Naive thymus-derived CD4-positive, alpha-beta T cell (primary cell): ENCODE measurements at regions not wholly inside any gene's neighbourhood (a gene's known extent, or its start where the extent isn't known, plus 50 kb on each side); places are given as distances from the start of the nearest gene placed in this dataset.
A peak's percentile ranks its signal among the peaks of the same experiment; 100 is the strongest.
"Not testable (repeated sequence)": the region's sequence is repeated elsewhere in the genome, so short reads cannot be mapped to it uniquely, and the experiment has no call there.

Experiments
- ATAC-seq: fragments of 150-1000 bp; cut with Tn5 transposase; 2 replicates; pipeline ENCODE4 v1.10.0; 2021; ENCODE audit warnings: mild to moderate bottlenecking, moderate library complexity
- CTCF ChIA-PET: fragments of 350-600 bp; sonication (Branson Sonifier 250); formaldehyde crosslinking; loops from one replicate; lab custom pipeline; 2021; ENCODE audit warnings: antibody characterized with exemption; lab: Charles Lee
- POLR2A ChIA-PET: fragments of 350-600 bp; sonication (Branson Sonifier 250); formaldehyde crosslinking; loops from one replicate; lab custom pipeline; 2021; ENCODE audit warnings: antibody characterized with exemption, inconsistent platforms; lab: Charles Lee
- DNase-seq, 9 donors: peaks; one replicate each; pipeline versions ENCODE4 v3.0.0 to v3.0.0-alpha.2; 2020 to 2022; ENCODE audit warnings: mixed read lengths in 1 of 9
- H3K27ac ChIP-seq: one replicate; pipeline ENCODE4 v1.7.0; 2013; ENCODE audit warnings: mild to moderate bottlenecking, low read depth, low read length, moderate library complexity
- H3K27me3 ChIP-seq, 2 donors: one replicate each; pipeline ENCODE4 v1.7.0; 2013; ENCODE audit warnings: low read length in 2 of 2, mild to moderate bottlenecking in 2 of 2, moderate library complexity in 2 of 2; ENCODE audit not compliant: control insufficient read depth in 2 of 2, insufficient read depth in 2 of 2
- H3K36me3 ChIP-seq, 3 experiments: 1 replicate in 2 of 3; 2 replicates in 1 of 3; pipeline ENCODE4 v1.7.0; 2013; ENCODE audit warnings: low read length in 3 of 3, mild to moderate bottlenecking in 3 of 3, moderate library complexity in 1 of 3; ENCODE audit not compliant: insufficient read depth in 3 of 3, control insufficient read depth in 2 of 3
- H3K4me1 ChIP-seq, 2 donors: one replicate each; pipeline ENCODE4 v1.7.0; 2013; ENCODE audit warnings: low read length in 2 of 2, mild to moderate bottlenecking in 2 of 2, moderate library complexity in 1 of 2; ENCODE audit not compliant: control insufficient read depth in 2 of 2, insufficient read depth in 2 of 2
- H3K4me3 ChIP-seq: 2 replicates; pipeline ENCODE4 v1.7.0; 2013; ENCODE audit warnings: mild to moderate bottlenecking, low read length
- H3K9me3 ChIP-seq, 3 experiments: 1 replicate in 2 of 3; 2 replicates in 1 of 3; pipeline ENCODE4 v1.7.0; 2013; ENCODE audit warnings: low read length in 3 of 3; ENCODE audit not compliant: control insufficient read depth in 2 of 3
- H3K27ac Mint-ChIP-seq, 9 donors: one replicate each; pipeline ENCODE4 v1.8.0; 2020 to 2022; ENCODE audit warnings: mixed read lengths in 9 of 9, mild to moderate bottlenecking in 8 of 9, moderate library complexity in 5 of 9, inconsistent platforms in 2 of 9
- H3K27me3 Mint-ChIP-seq, 5 donors: one replicate each; pipeline ENCODE4 v1.8.0; 2021 to 2022; ENCODE audit warnings: mixed read lengths in 5 of 5, mild to moderate bottlenecking in 1 of 5
- H3K36me3 Mint-ChIP-seq, 5 donors: one replicate each; pipeline ENCODE4 v1.8.0; 2020 to 2022; ENCODE audit warnings: mixed read lengths in 5 of 5, mild to moderate bottlenecking in 3 of 5, inconsistent platforms in 1 of 5
- H3K4me1 Mint-ChIP-seq, 7 donors: one replicate each; pipeline ENCODE4 v1.8.0; 2020 to 2022; ENCODE audit warnings: mixed read lengths in 7 of 7, mild to moderate bottlenecking in 3 of 7, inconsistent platforms in 1 of 7
- H3K4me3 Mint-ChIP-seq, 10 donors: one replicate each; pipeline ENCODE4 v1.8.0; 2020 to 2022; ENCODE audit warnings: mild to moderate bottlenecking in 10 of 10, mixed read lengths in 10 of 10, moderate library complexity in 6 of 10, inconsistent platforms in 2 of 10
- H3K9me3 Mint-ChIP-seq, 11 donors: one replicate each; pipeline ENCODE4 v1.8.0; 2020 to 2022; ENCODE audit warnings: mixed read lengths in 11 of 11, mild to moderate bottlenecking in 4 of 11, inconsistent platforms in 1 of 11, moderate library complexity in 1 of 11
- intact Hi-C, 2 donors: fragments of 100-400 bp; cut with micrococcal nuclease; formaldehyde crosslinking; loops; one replicate each; pipeline ENCODE4 v1.15.1; 2023

- ChIA-PET CTCF (no interaction called here), POLR2A (no interaction called here)
- H3K27ac Mint-ChIP-seq: no peak overlapping the region
- ATAC-seq (no peak), DNase-seq (no peak)
- intact Hi-C loops: no loop called here
- H3K36me3 Mint-ChIP-seq: no peaks in the 10 kb centered on the region
- Histone ChIP-seq H3K4me3 (no peak overlapping the region), H3K27me3 (no peaks in the 10 kb centered on the region), H3K9me3 (no peaks in the 10 kb centered on the region), H3K36me3 (no peaks in the 10 kb centered on the region), H3K27ac (no peak overlapping the region), H3K4me1 (no peaks in the 10 kb centered on the region)
- H3K4me1 Mint-ChIP-seq: no peaks in the 10 kb centered on the region
- H3K27me3 Mint-ChIP-seq: peaks cover 0 to 11% (median 0%) of the 10 kb centered on the region in 5 donors
- H3K4me3 Mint-ChIP-seq: no peak overlapping the region
- peaks cover 0 to 6% (median 0%) of the 10 kb centered on the region in 11 donors for H3K9me3 Mint-ChIP-seq
Observed at GRCh38 chrX:138073626-138074025, 507.7 kb downstream of the ZIC3 start.

- peaks cover 0 to 2% (median 0%) of the 10 kb centered on the region in 7 donors for H3K4me1 Mint-ChIP-seq
- H3K27me3 Mint-ChIP-seq: no peaks in the 10 kb centered on the region
- DNase-seq (no peak), ATAC-seq (no peak)
- H3K4me3 ChIP-seq: no peak overlapping the region
- ChIA-PET CTCF (no interaction called here), POLR2A (no interaction called here)
- intact Hi-C loops: no loop called here
- H3K36me3 ChIP-seq: no peaks in the 10 kb centered on the region
- no peaks in the 10 kb centered on the region for H3K36me3 Mint-ChIP-seq
- H3K9me3 ChIP-seq: no peaks in the 10 kb centered on the region
- no peaks in the 10 kb centered on the region for H3K27me3 ChIP-seq
- no peak overlapping the region for H3K27ac Mint-ChIP-seq
- H3K27ac ChIP-seq: no peak overlapping the region
- peaks cover 0 to 1% (median 0%) of the 10 kb centered on the region in 11 donors for H3K9me3 Mint-ChIP-seq
- H3K4me1 ChIP-seq: no peaks in the 10 kb centered on the region
- no peak overlapping the region for H3K4me3 Mint-ChIP-seq
Observed at GRCh38 chrX:138082251-138082650, 516.3 kb downstream of the ZIC3 start.

GRCh38 chrX:138082896-138083295 is 517.0 kb downstream of the ZIC3 start:
- Histone ChIP-seq H3K9me3 (no peaks in the 10 kb centered on the region), H3K27ac (no peak overlapping the region), H3K36me3 (no peaks in the 10 kb centered on the region), H3K27me3 (no peaks in the 10 kb centered on the region), H3K4me1 (no peaks in the 10 kb centered on the region), H3K4me3 (no peak overlapping the region)
- ATAC-seq (no peak), DNase-seq (no peak)
- Mint-ChIP-seq H3K4me3 (no peak overlapping the region), H3K36me3 (no peaks in the 10 kb centered on the region), H3K27me3 (no peaks in the 10 kb centered on the region), H3K27ac (no peak overlapping the region), H3K4me1 (peaks cover 0 to 2% (median 0%) of the 10 kb centered on the region in 7 donors), H3K9me3 (peaks cover 0 to 1% (median 0%) of the 10 kb centered on the region in 11 donors)
- ChIA-PET POLR2A (no interaction called here), CTCF (no interaction called here)
- intact Hi-C loops: no loop called here

GRCh38 chrX:138110910-138111309 is 545.0 kb downstream of the ZIC3 start:
- ATAC-seq, CTCF ChIA-PET, DNase-seq, H3K27me3 Mint-ChIP-seq, H3K4me3 ChIP-seq, intact Hi-C loops, POLR2A ChIA-PET, H3K27me3 ChIP-seq, H3K4me1 Mint-ChIP-seq, H3K9me3 ChIP-seq, H3K4me1 ChIP-seq, H3K27ac ChIP-seq, H3K27ac Mint-ChIP-seq, H3K36me3 Mint-ChIP-seq, H3K36me3 ChIP-seq, H3K4me3 Mint-ChIP-seq: not testable (repeated sequence)
- peaks cover 0 to 13% (median 4%) of the 10 kb centered on the region in 11 donors for H3K9me3 Mint-ChIP-seq

GRCh38 chrX:138127314-138127713 is 561.4 kb downstream of the ZIC3 start:
- CTCF ChIA-PET: no interaction called here

GRCh38 chrX:138128027-138128671 is 562.2 kb downstream of the ZIC3 start:
- no peak overlapping the region for H3K27ac ChIP-seq
- no peak overlapping the region for H3K4me3 ChIP-seq
- CTCF ChIA-PET: no interaction called here
- Mint-ChIP-seq H3K36me3 (no peaks in the 10 kb centered on the region), H3K4me3 (no peak overlapping the region), H3K9me3 (no peaks in the 10 kb centered on the region), H3K27ac (no peak overlapping the region), H3K4me1 (no peaks in the 10 kb centered on the region), H3K27me3 (no peaks in the 10 kb centered on the region)
- no peaks in the 10 kb centered on the region for H3K27me3 ChIP-seq
- no peaks in the 10 kb centered on the region for H3K36me3 ChIP-seq
- DNase-seq (peak in 6 of 9 donors; percentile 0 to 31 (median 22)), ATAC-seq (peak; percentile 36)
- H3K9me3 ChIP-seq: no peaks in the 10 kb centered on the region
- POLR2A ChIA-PET: no interaction called here
- no peaks in the 10 kb centered on the region for H3K4me1 ChIP-seq
- intact Hi-C loops: loop anchor here in 1 of 2 donors (2.0 kb wide), 1 partner anchor 617 kb away; no protein-coding TSS in a partner anchor

More at GRCh38 chrX:138127314-138127713, 561.4 kb downstream of the ZIC3 start:
- H3K9me3 Mint-ChIP-seq: no peaks in the 10 kb centered on the region
- H3K27ac Mint-ChIP-seq: no peak overlapping the region
- POLR2A ChIA-PET: no interaction called here
- Histone ChIP-seq H3K4me1 (no peaks in the 10 kb centered on the region), H3K27ac (no peak overlapping the region), H3K27me3 (no peaks in the 10 kb centered on the region), H3K4me3 (no peak overlapping the region), H3K9me3 (no peaks in the 10 kb centered on the region), H3K36me3 (no peaks in the 10 kb centered on the region)
- intact Hi-C loops: no loop called here
- no peaks in the 10 kb centered on the region for H3K4me1 Mint-ChIP-seq
- no peak overlapping the region for H3K4me3 Mint-ChIP-seq
- ATAC-seq (no peak), DNase-seq (no peak)
- no peaks in the 10 kb centered on the region for H3K27me3 Mint-ChIP-seq
- H3K36me3 Mint-ChIP-seq: no peaks in the 10 kb centered on the region

- Mint-ChIP-seq H3K4me1 (no peaks in the 10 kb centered on the region), H3K27ac (no peak overlapping the region), H3K4me3 (no peak overlapping the region), H3K36me3 (no peaks in the 10 kb centered on the region), H3K9me3 (peaks cover 0 to 4% (median 0%) of the 10 kb centered on the region in 11 donors), H3K27me3 (no peaks in the 10 kb centered on the region)
- Histone ChIP-seq H3K4me3 (no peak overlapping the region), H3K36me3 (no peaks in the 10 kb centered on the region), H3K27me3 (no peaks in the 10 kb centered on the region), H3K9me3 (no peaks in the 10 kb centered on the region), H3K27ac (no peak overlapping the region), H3K4me1 (no peaks in the 10 kb centered on the region)
- POLR2A ChIA-PET: no interaction called here
- CTCF ChIA-PET: no interaction called here
- DNase-seq: no peak
- intact Hi-C loops: no loop called here
- ATAC-seq: no peak
Observed at GRCh38 chrX:138150709-138151108, 560.8 kb downstream of the FGF13 start.
